Fibroblast of skin of right quadriceps (primary cell): ENCODE measurements at regions not wholly inside any gene's neighbourhood (a gene's known extent, or its start where the extent isn't known, plus 50 kb on each side); places are given as distances from the start of the nearest gene placed in this dataset.

Source experiments
- DNase-seq: peaks from one replicate; pipeline ENCODE4 v3.0.0-alpha.2; 2013

- DNase-seq, result peak; percentile 14
Measured at GRCh38 chr4:38489924-38490639, 173.9 kb upstream of the KLF3 start.

GRCh38 chr4:38490753-38491446 is 173.1 kb upstream of the KLF3 start:
- DNase-seq, result no peak

DNA sequence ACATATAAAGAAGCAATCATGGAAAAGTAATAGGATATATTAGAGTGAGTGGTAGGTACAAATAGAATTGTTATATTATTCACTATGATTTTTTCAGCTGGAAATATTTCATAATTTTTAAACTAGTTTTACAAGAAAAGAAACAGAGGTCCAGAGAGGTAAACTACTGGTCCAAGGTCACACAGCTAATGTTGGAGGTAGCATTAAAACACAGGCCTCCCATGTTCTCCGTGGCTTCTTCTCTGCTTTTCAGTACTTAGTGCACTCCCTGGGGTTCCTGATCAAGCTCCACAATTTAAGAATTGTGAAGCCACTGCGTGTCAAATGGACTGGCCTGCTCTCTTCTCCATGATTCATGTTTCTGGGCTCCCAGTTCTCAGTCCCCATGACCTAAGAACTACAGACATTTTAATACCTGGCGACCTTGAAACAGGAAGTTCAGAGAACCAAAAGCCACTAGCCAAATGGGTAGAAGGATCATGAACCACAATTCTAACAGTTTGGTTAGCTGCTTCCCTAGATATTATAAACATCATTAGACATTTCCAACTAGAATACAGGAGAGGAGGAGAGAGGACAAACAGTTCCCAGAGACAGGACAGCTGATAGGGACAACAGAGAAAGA is 172.0 kb upstream of the KLF3 start:
- DNase-seq, result no peak

DNA sequence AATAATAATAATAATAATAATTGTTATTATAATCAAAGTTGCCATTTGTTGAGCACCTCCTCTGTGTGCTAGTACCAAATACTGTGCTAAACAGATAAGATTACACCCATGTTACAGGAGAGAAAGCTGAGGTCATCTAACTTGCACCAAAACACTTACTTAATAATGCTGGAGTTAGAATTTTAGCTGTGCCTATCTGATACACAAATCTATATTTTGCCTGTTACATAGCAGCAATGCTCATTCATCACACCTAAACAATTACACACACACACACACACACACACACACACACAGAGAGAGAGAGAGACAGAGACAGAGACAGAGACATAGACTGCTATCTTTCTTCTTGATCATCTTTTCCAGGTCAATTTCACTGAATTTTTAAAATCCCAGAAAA is 170.9 kb upstream of the KLF3 start:
- DNase-seq, result no peak

DNA sequence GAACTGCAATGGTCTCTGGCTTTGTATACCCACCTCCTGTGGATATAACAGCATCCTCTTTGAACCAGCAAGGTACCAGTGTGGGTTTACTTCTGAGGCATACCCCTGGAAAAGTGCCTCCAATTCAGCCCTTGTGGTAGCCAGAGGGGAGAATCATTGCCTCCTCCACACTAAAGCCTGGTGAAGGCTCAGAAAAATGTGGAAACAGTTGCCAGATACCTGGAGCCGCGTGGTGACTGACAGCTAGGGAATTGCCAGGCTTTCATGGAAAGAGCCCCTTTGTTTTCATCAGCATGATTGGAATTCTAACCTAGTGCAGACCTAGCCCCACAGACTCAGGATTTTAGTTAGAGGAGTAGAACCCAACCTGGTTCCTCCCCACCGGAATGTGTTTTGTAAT is 168.6 kb upstream of the KLF3 start:
- DNase-seq, result no peak

- no peak for DNase-seq
Measured at GRCh38 chr4:38497121-38497520, 166.9 kb upstream of the KLF3 start.

- DNase-seq, result peak; percentile 8
Measured at GRCh38 chr4:38499101-38499500, 164.9 kb upstream of the KLF3 start.

DNA sequence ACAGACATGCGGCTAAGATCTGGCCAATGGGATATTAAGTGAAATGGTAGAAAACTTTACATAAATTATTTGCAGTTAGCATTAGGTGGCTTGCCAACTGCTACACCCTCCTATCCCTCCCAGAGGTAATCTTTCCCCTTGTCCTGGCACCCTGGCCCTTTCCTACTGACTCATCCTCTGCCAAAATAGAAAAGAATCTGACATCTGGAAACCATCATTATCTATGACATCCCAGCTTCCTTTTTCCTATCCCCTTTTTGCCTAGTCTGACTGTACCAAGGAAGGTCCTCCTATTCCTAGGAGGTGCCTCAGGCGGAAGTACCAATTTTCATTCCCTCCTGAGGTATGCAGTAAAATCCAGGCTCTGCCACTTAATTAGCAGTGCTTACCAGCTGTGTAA is 163.6 kb upstream of the KLF3 start:
- peak; percentile 5 for DNase-seq

DNA sequence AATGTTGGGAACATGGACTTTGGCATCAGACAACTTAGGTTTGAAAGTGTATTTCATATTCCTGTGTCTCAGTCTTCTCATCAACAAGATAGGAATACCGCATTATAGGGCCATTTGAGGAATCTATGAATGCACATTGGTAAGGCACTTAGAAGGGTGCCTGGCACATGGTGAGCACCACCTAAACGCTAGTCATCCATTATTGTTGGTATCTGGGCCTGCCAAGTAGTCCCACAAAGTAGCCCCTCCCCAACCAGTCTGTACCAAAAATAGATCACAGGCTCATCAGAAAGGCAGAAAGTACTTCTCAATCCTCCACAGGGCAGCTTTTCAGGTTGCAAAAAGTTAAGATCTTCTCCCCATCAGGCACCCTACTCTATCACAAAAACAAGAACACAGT is 162.3 kb upstream of the KLF3 start:
- no peak for DNase-seq

- DNase-seq, result no peak
Measured at GRCh38 chr4:38503689-38504395, 160.2 kb upstream of the KLF3 start.

GRCh38 chr4:38504396-38504715 is 159.6 kb upstream of the KLF3 start:
- no peak for DNase-seq

GRCh38 chr4:38509551-38509950 is 154.4 kb upstream of the KLF3 start:
- DNase-seq, result no peak

DNA sequence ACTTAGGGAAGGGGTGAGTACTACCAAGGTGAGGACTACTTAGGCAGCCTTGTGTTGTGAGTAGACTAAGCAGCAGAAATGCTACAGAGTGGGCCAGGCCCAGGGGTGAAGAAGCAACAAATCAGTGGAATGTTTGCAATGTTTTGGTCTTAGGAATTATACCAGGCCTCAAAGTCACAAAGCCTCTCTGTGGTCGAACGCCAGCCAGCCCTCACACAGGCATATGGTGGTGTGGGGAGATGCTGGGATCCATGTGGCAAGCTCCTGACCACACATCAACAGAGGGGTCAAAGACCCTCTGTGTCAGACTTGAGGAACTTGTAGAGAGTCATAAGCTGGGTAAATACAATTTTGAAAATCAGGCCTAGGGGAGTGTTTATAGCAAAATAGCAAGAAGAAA is 153.8 kb upstream of the KLF3 start:
- no peak for DNase-seq

GRCh38 chr4:38511702-38512101 is 152.3 kb upstream of the KLF3 start:
- DNase-seq, result no peak

GRCh38 chr4:38512840-38513239 is 151.2 kb upstream of the KLF3 start:
- no peak for DNase-seq

DNA sequence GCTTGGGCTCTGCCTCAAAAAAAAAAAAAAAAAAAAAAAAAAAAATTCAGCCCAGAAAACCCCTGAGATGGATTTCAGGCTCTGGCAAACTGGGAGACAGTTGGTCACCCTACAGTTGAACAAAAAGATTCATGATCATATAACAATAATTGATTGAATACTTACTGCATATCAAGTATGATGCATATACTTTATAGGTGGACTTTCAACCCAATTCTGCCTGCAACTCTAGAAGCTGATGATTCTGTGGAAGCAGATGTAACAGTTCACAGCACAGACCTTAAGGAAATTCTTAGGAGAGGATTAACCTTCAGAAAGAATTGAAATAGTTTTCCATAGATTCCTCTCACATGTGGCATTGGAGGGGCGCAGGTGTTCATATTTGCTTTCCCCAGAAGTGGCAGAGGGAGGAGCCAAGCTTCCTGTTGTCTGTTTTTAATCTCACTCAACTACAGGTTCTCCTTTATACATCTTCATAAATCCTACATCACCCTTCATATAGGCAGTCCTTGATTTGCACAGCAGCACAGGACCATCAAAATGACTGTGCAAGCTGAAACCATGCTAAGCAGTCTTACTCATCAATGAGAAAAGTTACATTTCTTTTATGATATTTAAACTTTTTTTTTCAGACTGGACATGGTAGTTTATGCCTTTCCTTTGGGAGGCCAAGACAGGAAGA is 149.4 kb upstream of the KLF3 start:
- no peak for DNase-seq

DNA sequence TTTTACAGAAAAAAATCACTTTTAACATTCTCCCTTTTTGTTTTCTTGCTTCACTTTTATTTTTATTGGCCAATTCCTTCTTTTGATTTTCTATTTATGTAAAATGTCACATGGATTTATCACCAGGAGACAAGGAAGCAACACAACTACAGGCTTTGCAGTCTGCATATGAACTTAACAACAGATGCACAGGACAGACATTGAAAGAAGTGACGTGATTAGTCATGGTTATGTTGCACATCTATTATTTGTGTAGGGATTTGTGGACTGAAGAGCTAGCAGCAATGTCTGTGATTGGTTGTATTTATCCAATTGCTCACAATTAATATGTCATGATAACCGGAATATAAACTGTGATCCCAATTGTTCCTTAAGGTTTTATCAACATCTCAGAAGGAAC is 147.8 kb upstream of the KLF3 start:
- DNase-seq, result no peak

DNA sequence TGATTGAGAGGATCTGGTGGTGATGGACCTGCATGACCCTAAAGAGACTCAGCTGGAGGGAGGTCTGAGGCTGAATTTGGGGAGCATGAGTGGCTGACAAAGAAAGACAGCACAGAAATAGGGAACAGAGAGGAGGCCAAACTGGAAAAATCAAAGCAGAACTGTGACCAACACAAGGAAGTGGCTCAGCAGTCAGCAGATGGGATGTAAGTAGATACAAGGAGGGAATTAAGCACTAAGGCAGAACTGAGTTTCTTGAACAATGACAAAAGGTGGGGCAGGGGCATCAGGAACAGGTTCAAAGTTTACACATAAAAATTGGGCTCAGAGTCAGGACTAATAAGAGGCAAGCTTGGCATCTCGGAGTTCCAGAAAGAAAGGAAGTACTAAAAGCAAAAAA is 144.3 kb upstream of the KLF3 start:
- no peak for DNase-seq

GRCh38 chr4:38523054-38523453 is 140.9 kb upstream of the KLF3 start:
- DNase-seq, result no peak

- no peak for DNase-seq
Measured at GRCh38 chr4:38523524-38524448, 140.2 kb upstream of the KLF3 start.

GRCh38 chr4:38526412-38526811 is 137.6 kb upstream of the KLF3 start:
- no peak for DNase-seq
